GM12865 (cell line): ENCODE measurements at regions not wholly inside any gene's neighbourhood (a gene's known extent, or its start where the extent isn't known, plus 50 kb on each side); places are given as distances from the start of the nearest gene placed in this dataset.

Experiments used
- DNase-seq: peaks from one replicate; pipeline ENCODE4 v3.0.0; 2010; ENCODE audit warnings: low read depth
- H3K4me3 ChIP-seq: 2 replicates; pipeline ENCODE4 v1.5.1; 2011; ENCODE audit warnings: mild to moderate bottlenecking, low read depth, low read length, control low read depth
- CTCF ChIP-seq: IDR thresholded peaks from 2 replicates; pipeline ENCODE4 v1.5.1; 2011; ENCODE audit warnings: low read length, control low read depth, low read depth, inconsistent platforms; ENCODE audit not compliant: insufficient read depth; ENCODE audit errors: missing control alignments

GRCh38 chrX:11908371-11908770, 150.3 kb downstream of the MSL3 start:
- peak; percentile 27 for TF ChIP-seq CTCF
- H3K4me3 ChIP-seq: no peak overlapping the region
- peak; percentile 36 for DNase-seq

DNA sequence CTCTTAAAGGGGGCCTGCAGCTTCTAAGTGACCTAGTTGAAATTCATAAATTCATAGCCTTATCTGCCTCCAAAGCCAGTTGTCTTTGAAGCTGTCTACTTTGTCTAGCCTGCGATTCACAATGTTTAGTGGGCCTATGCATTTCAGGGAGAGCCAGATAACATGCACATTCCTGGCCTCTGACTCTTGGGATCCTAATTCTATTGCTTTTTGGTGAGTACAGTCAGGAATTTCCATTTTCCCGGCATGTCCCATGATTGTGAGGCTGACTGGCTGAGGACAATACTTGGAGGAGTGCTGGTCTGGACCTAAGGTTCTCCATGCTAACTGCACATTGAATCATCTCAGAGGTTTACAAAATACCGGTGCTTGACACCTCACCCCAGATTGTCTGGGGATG, 155.0 kb downstream of the MSL3 start:
- no peak for TF ChIP-seq CTCF

GRCh38 chrX:11929476-11929875, 171.4 kb downstream of the MSL3 start:
- no peak for TF ChIP-seq CTCF
- H3K4me3 ChIP-seq: no peak overlapping the region
- no peak for DNase-seq

More for the DNA sequence above, 155.0 kb downstream of the MSL3 start:
- DNase-seq: no peak
- H3K4me3 ChIP-seq: no peak overlapping the region

- no peak for DNase-seq
- TF ChIP-seq CTCF: no peak
These were observed 174.4 kb downstream of the MSL3 start for GRCh38 chrX:11932423-11932822.

GRCh38 chrX:11934089-11934488, 176.1 kb downstream of the MSL3 start:
- TF ChIP-seq CTCF: no peak
- no peak overlapping the region for H3K4me3 ChIP-seq
- DNase-seq: no peak

More at GRCh38 chrX:11932423-11932822, 174.4 kb downstream of the MSL3 start:
- H3K4me3 ChIP-seq: no peak overlapping the region

GRCh38 chrX:11941571-11941970, 183.5 kb downstream of the MSL3 start:
- H3K4me3 ChIP-seq: no peak overlapping the region
- no peak for DNase-seq
- TF ChIP-seq CTCF: no peak

GRCh38 chrX:11944501-11944900, 186.5 kb downstream of the MSL3 start:
- DNase-seq: peak; percentile 28
- H3K4me3 ChIP-seq: no peak overlapping the region
- peak; percentile 38 for TF ChIP-seq CTCF
